HG02885 (cell line): ENCODE measurements at regions not wholly inside any gene's neighbourhood (a gene's known extent, or its start where the extent isn't known, plus 50 kb on each side); places are given as distances from the start of the nearest gene placed in this dataset.
"Not testable (repeated sequence)": the region's sequence is repeated elsewhere in the genome, so short reads cannot be mapped to it uniquely, and the experiment has no call there.

ENCODE experiments used
- ATAC-seq: cut with Tn5 transposase; IDR thresholded peaks from one replicate; pipeline ENCODE4 v1.9.1; 2021; ENCODE audit warnings: mild to moderate bottlenecking; ENCODE audit not compliant: unreplicated experiment, poor library complexity

DNA sequence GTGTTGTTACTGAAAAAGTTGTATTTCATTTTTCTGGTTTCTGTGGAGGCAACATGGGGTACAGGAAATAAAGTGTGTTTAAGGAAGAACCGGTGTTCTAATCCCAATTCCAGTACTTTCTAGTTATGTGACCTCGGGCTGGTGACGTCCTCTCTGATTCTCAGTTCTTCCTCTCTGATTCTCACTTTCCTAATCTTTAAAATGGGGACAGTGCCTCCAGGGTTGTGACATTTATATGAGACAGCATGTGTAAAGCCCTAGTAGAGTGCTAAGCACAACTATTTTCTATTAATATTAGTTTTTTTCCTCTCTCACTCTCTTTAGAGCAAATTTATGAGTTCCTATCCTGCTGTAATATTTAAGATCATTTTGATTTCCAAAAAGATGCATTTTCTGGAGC lies 50.9 kb upstream of the PTPDC1 start:
- no peak for ATAC-seq

DNA sequence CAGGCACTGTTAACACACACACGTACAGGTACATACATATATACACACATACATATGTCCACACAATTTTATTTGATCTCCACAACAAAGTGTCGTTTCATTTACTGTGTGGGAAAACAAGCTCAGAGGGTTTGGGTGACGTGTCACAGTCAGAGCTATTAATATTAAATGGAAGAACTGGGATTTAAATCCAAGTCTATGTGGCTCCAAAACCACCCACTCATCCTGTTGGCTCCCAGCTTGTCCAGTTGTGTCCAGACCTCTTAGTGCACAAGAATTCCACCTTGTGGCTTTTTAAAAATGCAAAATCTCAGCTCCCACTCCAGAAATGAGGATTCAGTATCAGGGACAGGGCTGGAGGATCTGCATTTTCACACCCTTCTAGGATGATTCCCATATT lies 52.3 kb upstream of the PTPDC1 start:
- no peak for ATAC-seq

DNA sequence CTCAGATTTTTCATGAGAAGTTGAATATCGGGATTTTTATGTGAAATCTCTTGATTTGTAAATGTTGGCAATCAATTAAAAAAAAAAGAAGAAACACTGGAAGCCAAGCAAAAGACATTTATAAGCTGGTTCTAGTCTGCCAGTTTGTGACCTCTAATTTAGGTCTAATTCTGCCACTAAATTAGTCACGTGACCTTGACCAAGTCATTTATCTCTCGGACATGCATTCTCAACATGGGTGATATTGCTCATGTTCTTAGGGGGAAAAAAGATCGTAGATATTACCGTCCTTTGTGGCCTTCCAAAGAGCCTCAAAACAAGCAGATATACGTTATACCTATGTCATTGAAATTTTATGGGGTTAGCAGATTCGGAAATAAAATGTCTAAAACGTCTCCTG lies 52.9 kb upstream of the PTPDC1 start:
- no peak for ATAC-seq

DNA sequence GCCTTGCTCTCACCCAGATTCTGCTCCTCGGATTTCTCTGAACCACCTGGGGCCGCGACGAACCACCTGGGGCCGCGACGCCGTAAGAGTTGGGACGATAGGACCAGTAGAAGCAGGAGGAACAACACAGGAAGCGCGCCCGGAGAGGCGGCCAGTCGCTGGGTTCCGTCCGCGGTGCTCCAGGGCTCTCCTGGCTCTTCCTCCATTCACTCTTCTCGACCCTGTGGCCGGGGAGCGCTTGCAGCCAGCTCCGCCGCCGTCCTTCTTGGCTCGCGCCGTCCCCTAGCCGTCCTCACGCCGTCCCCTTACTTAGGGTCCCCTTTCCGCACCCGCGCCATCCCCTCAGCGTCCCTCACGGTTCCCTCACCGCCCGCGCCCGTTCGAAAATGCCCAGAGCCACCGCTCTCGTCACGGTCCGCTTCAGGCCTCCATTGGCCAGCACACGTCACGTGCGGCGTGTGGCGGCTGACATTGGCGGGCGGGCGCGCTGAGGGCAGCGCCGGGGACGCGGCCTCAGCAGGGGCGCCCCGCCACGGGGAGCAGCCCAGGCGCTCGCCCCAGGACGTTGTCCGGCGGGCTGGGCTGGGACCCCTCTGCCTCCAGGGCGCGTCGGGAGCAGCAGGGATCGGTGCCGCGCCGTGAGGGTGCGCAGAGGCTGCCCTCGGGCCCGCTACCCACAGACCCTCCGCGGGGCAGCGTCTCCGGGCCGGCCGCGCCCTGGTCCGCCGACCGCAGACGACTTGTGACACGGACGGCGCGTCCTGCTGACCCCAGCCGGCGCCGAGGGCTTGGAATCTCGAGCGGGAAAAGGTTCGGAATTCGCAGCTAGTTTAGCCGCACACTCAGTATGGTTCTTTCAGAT lies 53.7 kb upstream of the PTPDC1 start:
- ATAC-seq: peak; percentile 100

DNA sequence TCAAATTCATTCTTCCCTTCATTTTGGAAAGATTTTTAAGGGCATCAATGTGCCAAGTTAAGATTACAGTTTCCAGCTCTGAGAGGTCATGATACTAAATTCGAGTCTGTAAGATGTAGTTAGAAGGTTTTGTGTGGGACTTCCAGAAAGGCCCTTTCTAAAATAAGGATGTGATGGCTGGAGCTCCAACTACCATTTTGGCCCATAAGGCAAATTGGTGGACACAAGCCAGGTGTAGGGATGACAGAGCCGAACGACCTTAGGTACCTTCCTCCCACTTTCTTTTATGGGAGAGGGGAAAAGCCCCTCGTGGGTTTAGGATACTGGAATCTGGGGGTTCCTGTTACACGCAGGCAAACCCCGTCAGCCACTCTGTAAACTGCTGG lies 54.3 kb upstream of the PTPDC1 start:
- no peak for ATAC-seq

DNA sequence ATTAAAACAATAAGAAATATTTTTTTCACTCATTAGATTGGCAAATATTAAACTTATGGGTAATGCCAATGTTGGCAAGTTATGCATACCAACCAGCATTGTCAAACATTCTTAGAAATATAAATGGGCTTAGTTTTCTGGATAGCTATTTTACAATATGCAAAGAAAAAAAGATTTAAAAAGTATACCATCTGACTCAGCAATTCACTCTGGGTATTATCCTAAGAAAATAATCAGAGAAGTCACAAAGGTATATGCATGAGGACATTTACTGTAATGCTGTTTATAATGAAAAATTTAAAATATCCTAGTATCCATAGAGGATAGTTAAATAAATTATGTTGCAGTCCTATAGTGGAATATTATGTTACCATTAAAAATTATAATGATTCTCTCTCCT lies 57.4 kb upstream of the PTPDC1 start:
- ATAC-seq: no peak

DNA sequence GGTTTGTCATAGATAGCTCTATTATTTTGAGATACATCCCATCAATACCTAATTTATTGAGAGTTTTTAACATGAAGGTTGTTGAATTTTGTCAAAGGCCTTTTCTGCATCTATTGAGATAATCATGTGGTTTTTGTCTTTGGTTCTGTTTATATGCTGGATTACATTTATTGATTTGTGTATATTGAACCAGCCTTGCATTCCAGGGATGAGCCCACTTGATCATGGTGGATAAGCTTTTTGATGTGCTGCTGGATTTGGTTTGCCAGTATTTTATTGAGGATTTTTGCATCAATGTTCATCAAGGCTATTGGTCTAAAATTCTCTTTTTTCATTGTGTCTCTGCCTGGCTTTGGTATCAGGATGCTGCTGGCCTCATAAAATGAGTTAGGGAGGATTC lies 61.8 kb upstream of the PTPDC1 start:
- ATAC-seq: not testable (repeated sequence)

DNA sequence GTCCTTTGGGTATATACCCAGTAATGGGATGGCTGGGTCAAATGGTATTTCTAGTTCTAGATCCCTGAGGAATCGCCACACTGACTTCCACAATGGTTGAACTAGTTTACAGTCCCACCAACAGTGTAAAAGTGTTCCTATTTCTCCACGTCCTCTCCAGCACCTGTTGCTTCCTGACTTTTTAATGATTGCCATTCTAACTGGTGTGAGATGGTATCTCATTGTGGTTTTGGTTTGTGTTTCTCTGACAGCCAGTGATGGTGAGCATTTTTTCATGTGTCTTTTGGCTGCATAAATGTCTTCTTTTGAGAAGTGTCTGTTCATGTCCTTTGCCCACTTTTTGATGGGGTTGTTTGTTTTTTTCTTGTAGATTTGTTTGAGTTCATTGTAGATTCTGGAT lies 63.4 kb upstream of the PTPDC1 start:
- not testable (repeated sequence) for ATAC-seq

DNA sequence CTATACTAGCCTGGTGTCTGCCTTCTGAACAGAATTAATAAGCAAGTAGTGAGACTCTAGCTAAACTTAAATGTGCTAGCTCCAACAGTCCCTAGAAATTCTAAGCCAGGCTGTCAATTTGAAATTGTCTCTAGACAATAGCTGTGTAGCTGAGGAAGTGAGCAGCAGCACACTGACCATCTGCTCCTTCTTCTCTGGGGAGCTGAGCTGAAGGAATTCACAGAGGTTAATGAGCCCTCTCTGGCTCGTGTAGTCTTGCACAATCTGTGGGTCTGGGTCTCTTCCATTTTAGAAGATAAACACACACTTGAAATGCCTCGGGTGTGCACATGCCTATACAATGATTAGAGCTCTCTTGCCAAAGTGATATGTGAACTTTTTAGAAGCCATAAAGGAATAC lies 63.5 kb upstream of the BARX1 start:
- ATAC-seq: no peak

DNA sequence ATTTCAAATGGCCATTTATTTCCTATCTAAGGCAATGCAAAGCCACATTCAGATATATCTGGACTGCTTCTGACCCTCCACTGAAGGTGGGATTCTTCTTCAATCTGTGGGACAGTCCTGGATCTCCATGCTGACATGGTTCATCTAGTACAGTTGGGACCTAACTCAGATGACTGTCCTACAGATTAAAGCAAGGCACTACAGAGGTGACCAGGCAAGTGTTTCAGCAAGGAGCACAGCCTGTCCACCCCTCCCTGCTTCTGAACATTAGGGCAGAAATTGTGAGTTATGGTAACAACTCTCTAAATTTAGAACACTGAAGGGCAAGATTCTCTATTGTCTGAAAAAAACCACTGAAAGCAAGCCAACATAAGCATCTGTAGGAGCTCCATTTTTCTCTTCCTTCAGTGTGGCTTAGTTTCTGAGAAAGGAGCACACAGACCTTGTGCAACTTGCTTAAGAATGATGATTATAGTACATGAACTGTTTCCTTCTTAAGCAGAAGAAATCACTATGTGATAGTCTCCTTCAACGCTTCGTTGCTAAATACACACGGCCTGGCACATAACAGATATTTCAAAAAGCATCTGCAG lies 62.9 kb upstream of the BARX1 start:
- no peak for ATAC-seq

DNA sequence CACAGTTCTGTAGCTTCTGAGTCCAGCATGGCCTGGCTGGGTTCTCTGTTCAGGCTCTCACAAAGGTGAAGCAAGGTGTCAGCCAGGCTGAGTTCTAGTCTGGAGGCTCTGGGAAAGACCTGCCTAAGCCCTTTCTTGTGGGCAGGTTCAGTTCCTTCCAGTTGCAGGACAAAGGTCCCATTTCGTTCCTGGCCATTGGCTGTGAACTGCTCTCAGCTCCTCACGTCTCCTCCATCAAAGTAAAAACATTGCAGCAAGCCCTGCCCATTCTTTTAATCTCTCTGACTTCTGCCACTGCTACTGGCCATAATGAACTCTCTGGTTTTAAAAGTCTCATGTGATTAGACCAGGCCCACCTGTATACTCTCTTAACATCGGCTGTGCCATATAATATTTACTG lies 61.6 kb upstream of the BARX1 start:
- ATAC-seq: no peak

DNA sequence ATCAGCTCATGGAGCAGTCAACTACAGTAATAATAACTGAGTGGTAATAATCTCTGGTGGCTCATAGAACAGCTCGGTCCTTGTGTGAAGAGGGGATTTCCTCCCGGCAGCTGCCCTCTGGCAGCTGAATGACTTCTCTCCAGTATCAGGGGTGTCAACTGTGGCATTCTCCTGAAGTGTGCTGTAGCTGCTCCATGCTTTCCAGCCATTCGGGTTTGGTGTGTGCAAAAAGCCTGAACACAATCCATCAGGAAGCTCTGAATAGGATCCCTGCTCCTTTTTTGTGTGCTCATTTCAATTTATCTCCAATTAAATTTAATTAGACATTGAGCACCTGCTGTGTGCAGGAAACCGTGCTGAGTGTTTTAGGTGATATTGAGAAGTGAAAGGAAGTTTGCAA lies 59.8 kb upstream of the BARX1 start:
- no peak for ATAC-seq

DNA sequence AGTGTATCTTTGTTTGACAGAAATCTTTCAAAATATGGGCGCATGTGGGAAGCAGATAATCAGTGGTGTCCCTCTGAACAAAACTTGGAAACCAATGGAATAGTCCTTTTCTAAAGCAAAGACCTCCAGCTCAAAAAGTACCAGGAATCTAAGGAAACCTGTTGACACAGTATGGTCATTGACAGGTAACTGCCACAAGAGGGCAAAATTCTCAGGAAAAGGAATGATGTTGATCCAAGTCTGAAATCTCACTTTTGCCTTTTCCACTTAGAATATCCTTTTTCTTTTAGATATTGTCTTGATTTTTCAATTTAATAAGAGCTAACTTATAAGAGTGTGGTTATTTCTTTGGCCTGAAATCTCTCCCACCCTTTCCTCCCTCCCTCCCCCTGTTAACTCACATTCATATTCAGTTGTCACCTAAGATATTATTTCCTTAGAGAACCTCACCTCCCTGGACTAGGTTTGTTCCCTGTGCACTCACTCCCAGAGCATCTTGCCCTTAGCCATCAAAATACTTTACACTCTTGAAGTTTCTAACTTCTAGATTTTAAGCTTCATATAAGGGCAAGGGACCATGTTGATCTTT lies 59.0 kb upstream of the BARX1 start:
- ATAC-seq: no peak

DNA sequence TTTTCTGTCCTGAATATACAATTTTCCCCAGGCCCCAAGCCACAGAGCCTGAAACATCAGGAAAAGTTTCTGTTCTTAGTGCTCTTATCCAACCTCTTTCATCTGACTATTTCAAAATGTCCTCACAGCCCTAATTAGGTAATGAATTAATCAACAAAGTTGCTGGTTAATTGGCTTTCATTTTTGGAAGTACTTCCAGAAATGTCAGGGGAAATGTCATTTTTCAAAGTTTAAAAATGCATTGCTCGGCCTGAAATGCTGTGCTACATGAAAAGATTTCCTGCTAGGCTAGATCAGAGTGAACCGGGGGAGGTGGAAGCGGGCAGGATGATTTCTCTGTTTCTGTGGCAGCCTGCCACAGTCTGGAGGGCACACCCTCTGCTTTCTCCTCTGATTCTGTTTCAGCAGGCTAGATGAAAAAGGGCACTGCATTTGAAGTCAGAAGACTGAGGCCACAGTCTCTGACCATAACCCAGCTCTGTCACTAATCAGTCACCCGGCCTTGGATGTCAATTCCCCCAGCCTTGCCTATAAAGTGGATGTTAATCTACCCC lies 55.9 kb upstream of the BARX1 start:
- no peak for ATAC-seq

DNA sequence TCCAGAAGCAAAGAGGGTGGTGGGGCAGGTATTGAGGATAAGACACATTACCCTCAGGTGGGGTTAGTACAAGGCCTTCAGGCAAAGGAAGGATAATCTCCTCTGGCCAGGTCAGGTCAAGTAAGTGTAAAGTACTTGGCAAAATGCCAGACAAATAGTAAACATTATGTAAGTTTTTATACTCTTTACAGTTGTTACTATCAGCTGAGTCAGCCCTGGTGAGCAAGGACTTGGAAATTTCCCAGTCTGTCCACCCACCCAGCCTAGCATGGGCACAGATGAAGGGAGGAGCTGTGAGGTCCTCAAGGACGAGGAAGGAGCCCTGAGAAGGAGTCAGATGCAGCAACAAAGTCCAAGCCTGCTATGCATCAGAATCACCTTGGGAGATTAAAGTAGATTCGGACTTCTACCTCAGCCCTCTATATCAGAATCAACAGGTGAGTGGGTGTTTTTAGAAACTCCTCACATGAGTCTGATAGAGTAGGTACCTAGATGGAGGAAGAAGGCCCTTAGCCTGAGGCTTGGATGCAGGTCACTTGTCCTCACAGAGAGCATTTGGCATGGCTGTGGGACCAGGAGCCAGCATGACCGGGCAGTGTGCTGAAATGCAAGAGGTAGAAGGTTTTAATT lies 50.2 kb upstream of the BARX1 start:
- ATAC-seq: no peak
